Thyroid gland (tissue), 4 donors: ENCODE measurements at regions not wholly inside any gene's neighbourhood (a gene's known extent, or its start where the extent isn't known, plus 50 kb on each side); places are given as distances from the start of the nearest gene placed in this dataset.

Source experiments
- DNase-seq, 2 donors: peaks; one replicate each; pipeline ENCODE4 v3.0.0-alpha.2; 2019
- H3K27ac ChIP-seq, 3 donors: fragments of 200-600 bp; sonication (generic); 1 replicate in 2 of 3; 2 replicates in 1 of 3; pipeline ENCODE4 v1.5.1; 2016 to 2019; ENCODE audit warnings: mild to moderate bottlenecking in 1 of 3, moderate library complexity in 1 of 3
- H3K27me3 ChIP-seq: fragments of 200-600 bp; sonication (generic); one replicate; pipeline ENCODE4 v1.5.1; 2019
- H3K36me3 ChIP-seq, 2 donors: fragments of 200-600 bp; sonication (generic); one replicate each; pipeline ENCODE4 v1.5.1; 2016 to 2019
- H3K4me1 ChIP-seq, 2 donors: fragments of 200-600 bp; sonication (generic); one replicate each; pipeline ENCODE4 v1.5.1; 2017 to 2019
- H3K4me3 ChIP-seq, 3 donors: fragments of 200-600 bp; sonication (generic); replicated peaks in 1 of 3; 1 replicate in 2 of 3; 2 replicates in 1 of 3; pipeline ENCODE4 v1.5.1; 2016; ENCODE audit warnings: mild to moderate bottlenecking in 1 of 3
- H3K9me3 ChIP-seq: fragments of 200-600 bp; sonication (generic); one replicate; pipeline ENCODE4 v1.5.1; 2017
- CTCF ChIP-seq, 6 experiments: fragments of 200-600 bp in 3 of 6; fragments of 450-650 bp in 3 of 6; sonication (generic) in 3 of 6; IDR thresholded peaks; one replicate each; pipeline ENCODE4 v1.5.1; 2016 to 2019; ENCODE audit warnings: antibody characterized with exemption in 6 of 6, mild to moderate bottlenecking in 2 of 6, inconsistent platforms in 1 of 6, moderate library complexity in 1 of 6
- POLR2A ChIP-seq, 2 donors: fragments of 450-650 bp; IDR thresholded peaks; one replicate each; pipeline ENCODE4 v1.6.1; 2017; ENCODE audit warnings: antibody characterized with exemption in 2 of 2, mild to moderate bottlenecking in 2 of 2, moderate library complexity in 1 of 2
- WGBS, 2 donors: methylation state at CpG; one replicate each; pipeline ENCODE4 v1.1.5; 2017; 5-methylcytosine and 5-hydroxymethylcytosine counted together
- intact Hi-C: fragments of 100-400 bp; cut with DNase I; formaldehyde crosslinking; loops from one replicate; pipeline ENCODE4 v1.15.1; 2023

GRCh38 chr2:17299891-17300540, 218.2 kb downstream of the RAD51AP2 start:
- no peaks in the 10 kb centered on the region for H3K9me3 ChIP-seq
- H3K36me3 ChIP-seq, result no peaks in the 10 kb centered on the region
- intact Hi-C loops, result no loop called here
- H3K27me3 ChIP-seq, result no peaks in the 10 kb centered on the region
- H3K4me3 ChIP-seq, result no peak overlapping the region
- no peak for DNase-seq
- TF ChIP-seq POLR2A (IDR thresholded peaks at IDR 0.05) (no peak), CTCF (IDR thresholded peaks at IDR 0.05) (no peak)
- no peaks in the 10 kb centered on the region for H3K4me1 ChIP-seq
- H3K27ac ChIP-seq, result no peak overlapping the region

- H3K36me3 ChIP-seq, result no peaks in the 10 kb centered on the region
- DNase-seq, result no peak
Observed at GRCh38 chr2:17298453-17298852, 219.8 kb downstream of the RAD51AP2 start.

GRCh38 chr2:17296686-17297085, 221.6 kb downstream of the RAD51AP2 start:
- intact Hi-C loops, result no loop called here
- Histone ChIP-seq H3K4me1 (no peaks in the 10 kb centered on the region), H3K27me3 (no peaks in the 10 kb centered on the region), H3K4me3 (no peak overlapping the region), H3K27ac (no peak overlapping the region), H3K9me3 (no peaks in the 10 kb centered on the region), H3K36me3 (no peaks in the 10 kb centered on the region)
- DNase-seq, result no peak
- TF ChIP-seq POLR2A (IDR thresholded peaks at IDR 0.05) (no peak), CTCF (IDR thresholded peaks at IDR 0.05) (no peak)

More at GRCh38 chr2:17298453-17298852, 219.8 kb downstream of the RAD51AP2 start:
- WGBS, 2 donors, result 92 to 93% methylated on average over 2 of the region's 2 CpGs
- intact Hi-C loops, result no loop called here
- Histone ChIP-seq H3K4me1 (no peaks in the 10 kb centered on the region), H3K27ac (no peak overlapping the region), H3K27me3 (no peaks in the 10 kb centered on the region), H3K9me3 (no peaks in the 10 kb centered on the region), H3K4me3 (no peak overlapping the region)
- TF ChIP-seq CTCF (IDR thresholded peaks at IDR 0.05) (no peak), POLR2A (IDR thresholded peaks at IDR 0.05) (no peak)

GRCh38 chr2:17289669-17290068, 228.6 kb downstream of the RAD51AP2 start:
- no peaks in the 10 kb centered on the region for H3K4me1 ChIP-seq
- H3K27ac ChIP-seq, result no peak overlapping the region
- 81 to 96% methylated on average over 3 of the region's 3 CpGs for WGBS, 2 donors
- H3K4me3 ChIP-seq, result no peak overlapping the region
- TF ChIP-seq CTCF (IDR thresholded peaks at IDR 0.05) (no peak), POLR2A (IDR thresholded peaks at IDR 0.05) (no peak)
- no peaks in the 10 kb centered on the region for H3K27me3 ChIP-seq
- no peaks in the 10 kb centered on the region for H3K36me3 ChIP-seq
- no peaks in the 10 kb centered on the region for H3K9me3 ChIP-seq
- intact Hi-C loops, result no loop called here
- no peak for DNase-seq

- TF ChIP-seq POLR2A (IDR thresholded peaks at IDR 0.05) (no peak), CTCF (IDR thresholded peaks at IDR 0.05) (no peak)
Observed at GRCh38 chr2:17287183-17287582, 231.1 kb downstream of the RAD51AP2 start.

More at GRCh38 chr2:17287183-17287582, 231.1 kb downstream of the RAD51AP2 start:
- no peaks in the 10 kb centered on the region for H3K36me3 ChIP-seq
- no peak for DNase-seq
- no peak overlapping the region for H3K4me3 ChIP-seq
- no peak overlapping the region for H3K27ac ChIP-seq
- H3K27me3 ChIP-seq, result no peaks in the 10 kb centered on the region
- WGBS, 2 donors, result 74 to 81% methylated on average over 1 of the region's 1 CpG
- H3K4me1 ChIP-seq, result no peaks in the 10 kb centered on the region
- intact Hi-C loops, result no loop called here
- no peaks in the 10 kb centered on the region for H3K9me3 ChIP-seq
